Effector memory CD4-positive, alpha-beta T cell (primary cell): ENCODE measurements at regions not wholly inside any gene's neighbourhood (a gene's known extent, or its start where the extent isn't known, plus 50 kb on each side); places are given as distances from the start of the nearest gene placed in this dataset.

ENCODE experiments used
- DNase-seq, 3 donors: peaks; one replicate each; pipeline ENCODE4 v3.0.0-alpha.2; 2020
- H3K27ac ChIP-seq: 2 replicates; pipeline ENCODE4 v1.7.0; 2013; ENCODE audit warnings: mild to moderate bottlenecking, low read length, moderate library complexity; ENCODE audit not compliant: insufficient read depth, poor library complexity, severe bottlenecking
- H3K27me3 ChIP-seq: replicated peaks from 2 replicates; pipeline ENCODE4 v1.7.0; 2013; ENCODE audit warnings: mild to moderate bottlenecking, low read length; ENCODE audit not compliant: insufficient read depth, control insufficient read depth, poor library complexity, severe bottlenecking
- H3K36me3 ChIP-seq: 2 replicates; pipeline ENCODE4 v1.7.0; 2013; ENCODE audit warnings: mild to moderate bottlenecking, low read length, moderate library complexity; ENCODE audit not compliant: control insufficient read depth, insufficient read depth
- H3K4me1 ChIP-seq: 2 replicates; pipeline ENCODE4 v1.7.0; 2013; ENCODE audit warnings: low read length, mild to moderate bottlenecking; ENCODE audit not compliant: control insufficient read depth, insufficient read depth, poor library complexity, severe bottlenecking
- H3K4me3 ChIP-seq: 2 replicates; pipeline ENCODE4 v1.7.0; 2013; ENCODE audit warnings: low read length, low read depth, mild to moderate bottlenecking; ENCODE audit not compliant: insufficient read depth, poor library complexity, severe bottlenecking
- H3K9me3 ChIP-seq: 2 replicates; pipeline ENCODE4 v1.7.0; 2013; ENCODE audit warnings: mild to moderate bottlenecking, low read length, moderate library complexity; ENCODE audit not compliant: control insufficient read depth

GRCh38 chr5:173741087-173741486 lies 124.6 kb upstream of the BOD1 start:
- Histone ChIP-seq H3K27me3 (no peaks in the 10 kb centered on the region), H3K36me3 (no peaks in the 10 kb centered on the region), H3K4me3 (no peak overlapping the region), H3K27ac (no peak overlapping the region), H3K4me1 (no peaks in the 10 kb centered on the region), H3K9me3 (no peaks in the 10 kb centered on the region)
- no peak for DNase-seq

GRCh38 chr5:173741729-173742431 lies 125.4 kb upstream of the BOD1 start:
- H3K9me3 ChIP-seq = no peaks in the 10 kb centered on the region
- H3K4me1 ChIP-seq = no peaks in the 10 kb centered on the region
- no peak overlapping the region for H3K4me3 ChIP-seq
- H3K27ac ChIP-seq = no peak overlapping the region
- no peaks in the 10 kb centered on the region for H3K36me3 ChIP-seq
- DNase-seq = no peak
- H3K27me3 ChIP-seq = no peaks in the 10 kb centered on the region

GRCh38 chr5:173742432-173742816 lies 126.0 kb upstream of the BOD1 start:
- Histone ChIP-seq H3K27ac (no peak overlapping the region), H3K4me1 (no peaks in the 10 kb centered on the region), H3K4me3 (no peak overlapping the region), H3K27me3 (no peaks in the 10 kb centered on the region), H3K36me3 (no peaks in the 10 kb centered on the region), H3K9me3 (no peaks in the 10 kb centered on the region)
- no peak for DNase-seq

- Histone ChIP-seq H3K4me1 (no peaks in the 10 kb centered on the region), H3K27me3 (no peaks in the 10 kb centered on the region), H3K27ac (no peak overlapping the region), H3K36me3 (no peaks in the 10 kb centered on the region), H3K4me3 (no peak overlapping the region), H3K9me3 (no peaks in the 10 kb centered on the region)
- no peak for DNase-seq
These were observed 127.3 kb upstream of the BOD1 start for GRCh38 chr5:173743641-173744343.

- H3K27me3 ChIP-seq = no peaks in the 10 kb centered on the region
- no peak overlapping the region for H3K27ac ChIP-seq
- no peaks in the 10 kb centered on the region for H3K9me3 ChIP-seq
- H3K4me1 ChIP-seq = no peaks in the 10 kb centered on the region
- H3K4me3 ChIP-seq = no peak overlapping the region
- H3K36me3 ChIP-seq = no peaks in the 10 kb centered on the region
- DNase-seq = no peak
These were observed 128.1 kb upstream of the BOD1 start for GRCh38 chr5:173744551-173744950.

- H3K36me3 ChIP-seq = no peaks in the 10 kb centered on the region
- H3K4me1 ChIP-seq = no peaks in the 10 kb centered on the region
- no peaks in the 10 kb centered on the region for H3K9me3 ChIP-seq
- H3K4me3 ChIP-seq = no peak overlapping the region
- no peak overlapping the region for H3K27ac ChIP-seq
- DNase-seq = no peak
- no peaks in the 10 kb centered on the region for H3K27me3 ChIP-seq
These were observed 128.7 kb upstream of the BOD1 start for GRCh38 chr5:173745123-173745522.

- H3K4me3 ChIP-seq = no peak overlapping the region
- no peaks in the 10 kb centered on the region for H3K36me3 ChIP-seq
These were observed 129.1 kb upstream of the BOD1 start for GRCh38 chr5:173745557-173745956.

GRCh38 chr5:173746047-173746646 lies 129.7 kb upstream of the BOD1 start:
- no peaks in the 10 kb centered on the region for H3K27me3 ChIP-seq
- H3K4me3 ChIP-seq = no peak overlapping the region
- no peak overlapping the region for H3K27ac ChIP-seq
- H3K36me3 ChIP-seq = no peaks in the 10 kb centered on the region
- DNase-seq = no peak
- no peaks in the 10 kb centered on the region for H3K4me1 ChIP-seq
- no peaks in the 10 kb centered on the region for H3K9me3 ChIP-seq

More at GRCh38 chr5:173745557-173745956, 129.1 kb upstream of the BOD1 start:
- Histone ChIP-seq H3K4me1 (no peaks in the 10 kb centered on the region), H3K9me3 (no peaks in the 10 kb centered on the region), H3K27me3 (no peaks in the 10 kb centered on the region), H3K27ac (no peak overlapping the region)
- no peak for DNase-seq

GRCh38 chr5:173747876-173748275 lies 131.4 kb upstream of the BOD1 start:
- Histone ChIP-seq H3K36me3 (no peaks in the 10 kb centered on the region), H3K4me1 (no peaks in the 10 kb centered on the region), H3K4me3 (no peak overlapping the region), H3K27ac (no peak overlapping the region), H3K27me3 (no peaks in the 10 kb centered on the region), H3K9me3 (no peaks in the 10 kb centered on the region)
- no peak for DNase-seq
